Activated T-cell treated with anti-CD3 and anti-CD28 coated beads, Interleukin-2, amount 50 U/mL, for 48 hours (primary cell): ENCODE measurements at regions not wholly inside any gene's neighbourhood (a gene's known extent, or its start where the extent isn't known, plus 50 kb on each side); places are given as distances from the start of the nearest gene placed in this dataset.

Experiments
- DNase-seq, 2 experiments: peaks; one replicate each; pipeline ENCODE4 v3.0.0-alpha.2; 2020

DNA sequence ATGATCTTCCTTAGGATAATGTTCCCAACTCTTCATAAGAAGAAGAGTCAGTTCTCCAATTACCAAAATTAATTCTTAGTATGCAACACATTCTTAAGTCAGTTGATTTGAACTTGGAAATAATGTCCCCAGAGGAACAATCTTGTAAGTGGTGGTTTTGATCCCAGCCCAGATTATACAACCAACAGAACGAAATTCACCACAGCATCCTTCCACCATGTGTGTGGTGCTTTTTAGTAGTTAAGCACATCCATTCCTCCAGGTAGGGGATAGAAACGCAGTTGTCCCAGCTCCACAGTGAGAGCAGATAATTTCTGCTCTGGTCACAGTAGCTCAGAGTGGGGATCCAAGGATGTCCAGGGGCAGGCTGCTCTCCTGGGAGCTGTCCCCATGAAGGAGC, 161.7 kb upstream of the SLC39A10 start:
- no peak for DNase-seq

DNA sequence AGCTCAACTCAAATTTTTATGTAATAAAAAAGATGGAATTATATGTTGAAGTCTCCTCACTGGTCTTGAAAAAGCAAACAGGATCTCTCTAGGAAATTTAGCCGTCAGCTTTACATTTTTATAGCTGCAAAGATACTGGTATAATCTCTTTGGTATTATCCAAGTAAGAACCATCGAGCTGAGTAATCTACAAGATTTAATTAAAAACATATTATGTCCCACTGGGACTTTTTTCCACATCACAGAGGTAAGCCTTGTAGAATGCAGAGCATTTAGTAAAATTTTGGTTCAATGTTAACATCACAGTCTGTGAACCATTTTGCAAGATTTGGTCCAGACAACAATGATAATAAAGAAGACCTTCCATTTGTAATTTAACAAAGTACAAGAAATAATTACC, 162.6 kb upstream of the SLC39A10 start:
- no peak for DNase-seq

DNA sequence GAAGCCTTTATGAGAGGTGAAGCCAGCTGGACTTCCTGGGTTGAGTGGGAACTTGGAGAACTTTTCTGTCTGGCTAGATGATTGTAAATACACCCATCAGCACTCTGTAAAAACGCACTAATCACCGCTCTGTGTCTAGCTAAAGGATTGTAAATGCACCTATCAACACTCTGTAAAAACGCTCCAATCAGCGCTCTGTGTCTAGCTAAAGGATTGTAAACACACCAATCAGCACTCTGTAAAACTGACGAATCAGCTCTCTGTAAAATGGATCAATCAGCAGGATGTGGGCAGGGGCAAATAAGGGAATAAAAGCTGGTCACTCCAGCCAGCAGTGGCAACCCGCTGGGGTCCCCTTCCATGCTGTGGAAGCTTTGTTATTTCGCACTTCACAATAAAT, 163.6 kb upstream of the SLC39A10 start:
- no peak for DNase-seq

DNA sequence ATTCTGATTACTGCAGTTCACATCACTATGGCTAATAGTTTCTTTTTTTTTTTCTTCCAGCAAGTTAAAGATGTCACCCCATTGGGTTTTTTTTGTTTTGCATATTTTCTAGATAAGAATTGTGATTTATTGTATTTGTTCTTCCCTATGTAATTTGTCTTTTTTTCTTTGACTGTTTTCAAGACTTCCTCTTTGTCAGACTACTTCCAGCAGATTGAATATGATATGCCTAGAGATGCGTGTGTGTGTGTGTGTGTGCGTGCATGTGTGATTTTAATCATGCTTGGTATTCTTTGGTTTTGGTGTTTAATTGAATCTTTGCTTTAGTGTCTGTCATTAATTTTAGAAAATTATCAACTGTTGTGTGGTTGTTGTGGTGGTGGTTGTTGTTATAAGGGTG, 166.7 kb upstream of the SLC39A10 start:
- DNase-seq, result no peak

DNA sequence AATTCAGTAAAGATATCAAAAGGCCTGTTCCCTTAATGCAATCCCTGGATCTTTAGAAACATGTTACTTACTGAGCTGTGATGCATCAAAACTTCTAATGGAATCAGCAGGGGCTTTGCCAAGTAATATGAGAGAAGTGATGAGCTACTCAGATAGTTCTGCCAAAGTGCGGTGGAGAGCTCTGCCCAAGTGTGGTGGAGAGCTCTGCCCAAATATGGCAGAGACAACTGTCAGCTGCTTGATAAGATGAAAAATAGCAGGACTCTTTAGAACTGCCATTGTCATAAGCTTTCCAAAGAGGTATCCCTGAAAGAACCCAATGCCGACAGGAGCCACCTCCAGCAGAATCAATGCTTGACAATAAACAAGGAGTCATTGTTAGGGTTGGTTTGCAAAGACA, 167.9 kb upstream of the SLC39A10 start:
- no peak for DNase-seq

DNA sequence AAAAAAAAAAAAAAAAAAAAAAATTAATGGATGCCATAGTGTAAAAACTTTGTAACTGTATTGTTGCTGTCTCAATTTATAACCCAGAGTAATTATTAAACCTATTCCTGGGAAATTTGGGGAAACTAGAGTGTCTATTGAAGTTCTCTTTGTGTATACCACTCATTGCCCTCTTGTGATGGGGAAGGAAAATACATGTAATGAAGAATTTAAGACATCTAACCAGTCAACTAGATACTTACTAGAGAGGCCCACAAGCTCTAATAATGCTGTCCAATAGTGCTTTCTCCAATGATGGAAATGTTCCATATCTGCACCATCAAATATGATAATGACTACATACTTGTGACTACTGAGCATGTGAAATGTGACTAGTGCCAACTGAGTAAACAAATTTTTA, 168.5 kb upstream of the SLC39A10 start:
- DNase-seq, result no peak

DNA sequence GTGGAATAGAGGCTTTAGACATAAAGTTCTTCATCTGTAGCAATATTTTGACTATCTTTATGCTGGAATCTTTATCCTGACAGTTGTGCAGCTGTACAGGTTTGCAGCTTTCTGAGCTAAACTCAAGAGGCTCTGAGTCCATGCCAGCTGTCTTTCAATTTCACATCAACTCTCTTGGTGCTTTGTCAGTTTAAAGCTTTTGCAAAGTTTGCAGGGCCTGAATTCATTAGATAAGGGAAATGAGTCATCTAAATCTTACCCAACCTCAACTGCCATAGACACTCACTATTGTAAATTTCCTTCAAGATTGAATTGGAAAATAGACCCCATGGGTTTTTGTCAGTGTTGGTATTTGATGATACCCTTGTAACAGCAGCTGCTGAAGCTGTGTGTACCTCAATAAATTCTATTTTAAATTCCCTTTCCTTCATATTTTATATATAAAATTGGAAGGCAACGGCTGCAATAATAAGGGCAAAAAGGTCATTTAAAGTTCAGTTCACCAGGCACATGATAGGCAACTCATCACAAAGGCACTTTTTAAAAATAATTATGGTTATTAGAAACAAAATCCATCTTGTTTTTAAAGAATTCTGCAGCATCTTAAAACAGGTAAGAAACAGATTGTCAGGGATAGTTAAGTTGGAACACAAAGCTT, 169.9 kb upstream of the SLC39A10 start:
- DNase-seq, result no peak

DNA sequence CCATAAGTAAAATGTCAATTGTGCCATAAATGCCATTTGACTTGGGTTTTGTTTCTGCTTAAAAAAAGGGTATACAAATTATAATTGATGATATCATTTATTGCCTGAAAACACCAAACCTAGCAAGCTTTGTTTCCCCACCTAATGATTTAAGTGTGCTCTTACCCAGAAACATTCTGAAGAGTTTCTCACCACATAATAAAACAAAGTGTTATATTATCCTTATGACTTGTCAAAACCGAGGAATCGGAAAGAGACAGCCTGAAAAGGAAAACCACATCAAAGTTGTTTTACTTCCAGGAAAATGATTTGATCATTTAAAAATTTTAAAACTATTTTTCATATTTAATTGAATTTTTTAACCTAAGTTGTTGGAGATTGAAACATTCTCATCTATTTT, 170.5 kb upstream of the SLC39A10 start:
- DNase-seq, result no peak

DNA sequence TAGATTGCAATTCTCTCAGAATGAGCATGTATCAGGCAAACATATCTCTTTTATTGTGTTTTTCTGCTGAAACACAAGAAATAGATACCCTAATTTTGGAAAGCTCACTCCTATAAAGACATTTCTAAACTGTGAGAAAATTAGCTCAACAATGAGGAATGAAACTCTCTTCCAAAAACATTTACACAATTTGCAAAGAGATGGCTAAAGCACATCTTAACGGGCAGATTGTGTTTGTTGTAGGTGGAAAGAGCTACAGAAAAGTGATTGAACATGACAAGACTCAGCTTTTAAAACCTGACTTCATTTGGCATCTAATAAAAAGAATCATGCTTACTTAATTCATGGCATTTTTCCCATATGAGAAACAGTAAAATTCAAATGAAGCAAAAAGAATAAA, 175.0 kb upstream of the SLC39A10 start:
- no peak for DNase-seq

DNA sequence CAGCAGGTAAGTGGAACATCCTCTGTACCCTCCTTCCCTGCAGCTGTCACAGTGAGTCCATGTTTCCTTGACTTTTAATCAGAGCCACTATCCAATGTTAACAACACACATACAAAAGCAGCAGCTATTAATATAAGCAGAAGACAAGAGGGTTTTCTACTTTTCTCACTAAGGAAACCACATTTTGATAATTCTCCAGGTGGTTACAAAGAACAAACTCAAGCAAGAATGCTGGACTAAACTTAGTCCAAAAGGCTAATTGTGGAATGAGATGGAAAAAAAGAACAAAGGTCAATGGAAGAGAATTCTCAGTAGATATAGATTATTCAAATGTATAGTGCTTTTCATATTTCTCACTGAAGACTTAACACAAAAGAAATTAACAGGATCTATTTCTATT, 176.9 kb upstream of the SLC39A10 start:
- no peak for DNase-seq

DNA sequence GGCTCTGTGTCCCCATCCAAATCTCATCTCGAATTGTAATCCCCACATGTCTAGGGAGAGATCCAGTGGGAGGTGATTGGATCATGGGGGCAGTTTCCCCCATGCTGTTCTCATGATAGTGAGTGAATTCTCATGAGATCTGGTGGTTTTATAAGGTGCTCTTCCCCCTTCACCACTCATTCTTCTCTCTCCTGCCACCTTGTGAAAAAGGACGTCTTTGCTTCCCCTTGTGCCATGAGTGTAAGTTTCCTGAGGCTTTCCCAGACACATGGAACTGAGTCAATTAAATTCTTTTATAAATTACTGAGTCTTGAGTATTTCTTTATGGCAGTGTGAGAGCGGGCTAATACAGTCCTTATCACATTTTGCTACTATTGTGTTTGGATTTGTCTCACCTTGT, 177.6 kb upstream of the SLC39A10 start:
- DNase-seq, result no peak

DNA sequence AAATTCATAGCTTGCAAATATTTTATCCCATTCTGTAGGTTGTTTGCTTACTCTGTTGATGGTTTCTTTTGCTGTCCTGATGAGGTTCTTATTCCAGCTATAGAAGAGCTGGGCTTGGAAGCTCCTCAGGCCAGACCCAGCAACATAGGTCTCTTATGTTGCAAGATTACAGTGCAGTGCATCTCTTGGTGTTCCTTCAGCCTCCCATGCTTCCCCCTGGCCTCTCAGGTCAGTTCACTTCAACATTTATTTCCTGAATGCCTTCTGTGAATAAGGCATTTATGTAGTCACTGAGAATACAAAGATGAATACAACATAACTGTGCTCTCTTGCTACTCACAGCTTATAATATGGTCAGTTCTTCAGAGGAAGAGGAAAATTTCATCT, 179.0 kb upstream of the SLC39A10 start:
- no peak for DNase-seq

DNA sequence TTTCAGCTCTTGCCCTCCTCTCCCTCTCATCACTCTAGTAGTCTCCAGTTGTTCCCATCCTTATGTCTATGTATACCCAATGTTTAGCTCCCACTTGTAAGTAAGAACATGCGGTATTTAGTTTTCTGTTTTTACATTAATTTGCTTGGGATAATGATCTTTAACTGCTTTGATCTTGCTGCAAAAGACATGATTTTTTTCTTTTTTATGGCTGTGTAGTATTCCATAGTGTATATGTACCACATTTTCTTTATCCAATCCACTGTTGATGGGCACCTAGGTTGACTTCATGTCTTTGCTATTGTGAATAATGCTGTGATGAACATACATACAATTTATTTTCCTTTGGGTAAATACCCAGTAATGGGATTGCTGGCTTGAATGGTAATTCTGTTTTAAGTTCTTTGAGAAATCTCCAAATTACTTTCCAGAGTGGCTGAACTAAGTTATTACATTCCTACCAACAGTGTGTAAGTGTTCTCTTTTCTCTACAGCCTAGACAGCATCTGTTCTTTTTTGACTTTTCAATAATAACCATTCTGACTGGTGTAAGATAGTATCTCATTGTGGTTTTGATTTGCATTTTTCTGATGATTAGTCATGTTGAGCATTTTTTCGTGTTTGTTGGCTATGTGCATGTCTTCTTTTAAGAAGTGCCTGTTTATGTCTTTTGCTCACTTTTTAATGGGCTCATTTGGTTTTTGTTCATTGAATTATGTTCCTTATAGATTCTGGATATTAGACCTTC, 179.6 kb upstream of the SLC39A10 start:
- DNase-seq, result no peak

DNA sequence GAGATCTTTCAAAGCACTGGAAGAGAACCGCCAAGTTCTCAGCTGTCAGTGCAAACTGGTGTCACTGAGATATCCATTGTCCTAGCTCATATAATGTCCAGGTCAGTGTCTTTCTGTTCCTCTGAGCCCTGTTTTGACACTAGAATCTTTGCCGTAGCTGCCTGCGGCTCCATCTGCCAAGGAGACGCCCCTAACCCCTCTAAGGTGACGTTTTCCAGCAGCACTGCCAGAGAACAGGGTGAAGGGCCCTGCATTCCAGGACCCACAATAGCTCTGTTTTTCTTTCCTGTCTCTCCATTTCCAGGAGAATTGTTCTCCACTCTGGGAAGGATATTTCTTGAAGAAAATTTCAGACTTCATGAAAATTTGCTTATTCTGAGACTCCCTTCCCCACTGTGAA, 181.7 kb upstream of the SLC39A10 start:
- DNase-seq, result no peak

DNA sequence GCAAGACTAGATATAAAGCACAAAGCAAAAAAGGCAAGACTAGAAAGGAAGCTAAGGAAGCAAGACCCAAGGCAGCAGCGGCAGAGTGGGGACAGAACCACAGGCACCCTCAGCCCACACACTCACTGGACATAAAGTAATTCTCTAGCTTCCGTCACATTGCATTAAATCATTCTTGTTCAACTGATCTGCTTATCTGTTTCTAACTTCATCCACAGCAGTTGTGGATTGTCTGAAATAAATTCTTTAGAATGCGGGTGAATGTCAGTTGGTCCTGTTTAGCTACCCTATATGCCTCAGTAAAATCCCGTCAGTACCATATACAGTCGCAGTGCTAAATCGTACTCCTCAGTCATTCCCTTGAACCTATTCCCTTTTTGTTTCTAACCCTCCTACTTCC, 183.2 kb upstream of the SLC39A10 start:
- DNase-seq, result no peak

DNA sequence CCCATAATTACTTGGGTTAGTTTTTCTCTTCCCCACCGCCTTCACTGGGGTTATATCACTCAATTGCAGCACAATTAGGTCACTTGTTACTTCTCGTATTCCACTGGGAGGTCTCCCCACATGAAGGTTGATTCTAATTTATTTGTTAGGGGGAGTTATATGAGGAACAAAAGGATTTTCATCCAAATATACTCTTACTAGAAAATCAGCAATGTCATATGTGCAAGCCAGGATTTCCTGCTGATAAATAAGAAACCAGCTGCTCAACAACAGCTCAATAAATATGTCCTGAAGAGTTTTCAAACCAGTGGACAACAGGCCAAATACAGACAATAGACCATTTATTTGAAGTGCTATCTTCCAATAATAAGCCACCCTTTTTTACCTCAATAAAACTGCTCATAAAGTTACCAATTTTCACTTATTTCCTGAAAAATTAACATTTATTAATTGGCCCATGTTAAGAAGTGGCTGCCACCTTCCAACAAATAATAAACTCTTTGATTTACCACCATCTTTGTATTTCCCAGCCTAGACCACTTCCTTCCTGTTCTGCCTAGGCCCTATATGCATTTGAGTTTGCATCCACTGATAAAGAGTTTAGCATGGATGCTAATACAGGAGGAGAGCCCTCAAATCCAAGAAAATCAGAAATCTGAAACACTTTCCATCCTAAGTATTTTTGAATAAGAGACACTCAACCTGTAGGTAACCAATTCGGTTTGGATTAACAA, 184.4 kb upstream of the SLC39A10 start:
- DNase-seq, result no peak

DNA sequence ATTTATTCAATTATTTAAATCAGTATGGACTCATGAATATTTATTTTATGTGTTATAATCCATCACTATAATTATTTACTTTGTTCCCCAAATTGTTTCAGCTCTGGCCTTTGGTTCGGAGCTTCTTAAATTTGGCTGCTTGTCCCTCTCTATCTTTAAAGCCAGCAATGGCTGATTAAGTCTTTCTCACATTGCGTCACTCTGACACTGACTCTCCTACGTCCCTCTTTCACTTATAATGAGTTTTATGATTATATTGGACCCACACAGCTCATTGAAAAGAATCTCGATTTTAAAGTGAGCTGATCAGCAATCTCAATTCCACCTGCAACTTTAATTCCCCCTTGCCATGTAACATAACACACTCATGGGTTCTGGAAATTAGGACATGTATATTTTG, 185.2 kb upstream of the SLC39A10 start:
- DNase-seq, result no peak

DNA sequence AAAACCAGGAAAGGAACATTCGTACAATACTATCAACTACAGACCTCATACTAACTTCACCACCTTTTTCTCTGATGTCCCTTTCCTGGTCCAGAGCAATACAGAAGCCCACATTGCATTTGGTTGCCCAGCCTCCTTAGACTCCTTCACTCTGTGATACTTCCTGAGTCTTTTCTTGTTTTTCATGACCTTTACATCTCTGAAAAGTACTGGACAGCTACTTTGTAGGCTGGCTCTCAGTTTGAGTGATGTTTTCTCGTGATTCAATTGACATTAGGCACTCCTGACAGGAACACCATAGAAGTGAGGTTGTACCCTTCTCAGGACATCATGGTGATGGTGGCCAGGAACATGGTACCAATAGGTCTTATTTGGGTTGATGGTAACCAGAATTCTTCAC, 185.9 kb upstream of the SLC39A10 start:
- no peak for DNase-seq

DNA sequence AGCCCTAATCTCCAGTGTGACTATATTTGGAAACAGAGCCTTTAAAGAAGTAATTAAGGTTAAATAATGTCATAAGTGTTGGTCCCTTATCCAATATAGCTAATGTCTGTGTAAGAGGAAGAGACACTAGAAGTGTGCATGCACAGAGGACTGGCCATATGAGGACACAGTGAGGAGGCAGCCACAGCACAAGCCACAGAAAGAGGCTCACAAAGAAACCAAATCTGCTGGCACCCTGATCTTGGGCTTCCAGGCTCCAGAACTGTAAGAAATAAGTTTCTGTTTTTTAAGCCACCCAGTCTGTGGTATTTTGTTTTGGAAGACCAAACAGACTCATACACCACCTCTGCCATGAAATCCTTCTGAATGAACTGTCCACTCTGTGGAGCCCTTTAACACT, 186.4 kb upstream of the SLC39A10 start:
- no peak for DNase-seq

DNA sequence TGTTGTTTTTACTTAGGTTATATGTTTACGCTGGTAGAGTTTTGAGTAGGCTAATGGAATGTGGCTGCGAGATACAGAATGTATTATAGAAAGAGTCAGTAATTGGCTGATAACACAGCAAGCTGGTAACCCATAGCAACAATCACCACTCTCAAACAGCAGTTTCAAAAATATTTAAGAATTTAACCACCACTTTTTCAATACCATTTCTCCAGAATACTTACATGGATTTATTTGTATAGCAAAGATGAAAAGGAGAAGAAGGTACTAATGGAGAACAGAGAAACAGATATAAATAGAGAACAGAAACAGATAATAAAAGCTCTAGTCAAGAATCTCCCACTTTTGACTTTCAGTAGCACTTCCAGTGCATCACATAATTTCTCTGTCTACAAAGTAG, 188.3 kb upstream of the SLC39A10 start:
- DNase-seq, result no peak

DNA sequence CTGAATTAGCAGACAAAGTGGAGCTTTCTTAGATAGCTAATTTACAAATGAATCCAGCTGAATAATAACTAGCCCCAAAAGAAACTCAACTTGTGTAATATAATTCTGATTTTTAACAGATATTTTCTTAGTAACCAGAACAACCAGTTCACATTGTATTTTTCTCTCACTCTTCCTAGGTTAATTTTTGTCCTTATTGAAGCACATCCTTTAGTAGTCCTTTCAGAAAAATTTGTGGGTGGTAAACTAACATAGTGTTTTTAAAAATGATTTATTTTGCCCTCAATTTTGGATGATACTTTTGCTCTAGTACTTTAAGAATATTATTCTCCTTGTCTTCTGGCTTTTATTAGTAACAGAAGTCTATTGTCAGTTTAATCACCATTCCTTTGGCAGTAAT, 190.6 kb upstream of the SLC39A10 start:
- no peak for DNase-seq

DNA sequence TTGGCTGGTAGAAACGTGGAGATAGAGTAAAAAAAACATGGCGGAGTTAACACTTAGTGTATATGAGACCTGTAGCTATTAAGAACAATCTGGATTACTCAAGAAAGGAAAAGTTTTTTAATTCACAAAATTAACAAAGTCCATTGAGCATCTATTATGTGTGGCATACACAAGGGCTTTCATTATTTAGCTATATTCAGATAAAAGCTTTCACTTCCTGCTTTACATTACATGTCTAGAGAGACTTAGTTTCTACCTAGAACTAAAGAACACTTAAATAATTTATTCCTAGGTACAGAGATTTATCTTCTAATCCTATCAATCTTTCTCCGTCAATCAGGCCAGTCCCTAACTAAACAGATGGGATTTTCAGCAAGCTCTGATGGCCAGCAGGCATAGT, 196.0 kb upstream of the SLC39A10 start:
- no peak for DNase-seq

DNA sequence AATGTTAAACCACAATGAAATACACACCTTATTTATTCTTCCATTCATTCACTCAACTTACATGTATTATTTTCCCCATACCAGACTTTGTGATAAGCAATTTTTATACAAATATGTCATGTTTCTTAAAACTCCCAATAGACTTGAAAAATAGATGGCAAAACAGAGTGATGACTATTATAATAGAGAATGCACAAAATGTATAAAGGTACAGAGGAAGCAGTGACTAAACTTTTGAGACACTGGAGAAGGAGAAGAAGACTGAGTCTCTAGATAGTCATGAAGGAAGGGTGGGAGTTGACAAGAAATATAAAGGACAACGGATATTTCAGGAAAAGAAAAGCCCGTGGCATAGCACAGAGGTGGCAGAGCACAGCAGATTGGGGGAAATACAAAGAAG, 198.1 kb upstream of the SLC39A10 start:
- no peak for DNase-seq

DNA sequence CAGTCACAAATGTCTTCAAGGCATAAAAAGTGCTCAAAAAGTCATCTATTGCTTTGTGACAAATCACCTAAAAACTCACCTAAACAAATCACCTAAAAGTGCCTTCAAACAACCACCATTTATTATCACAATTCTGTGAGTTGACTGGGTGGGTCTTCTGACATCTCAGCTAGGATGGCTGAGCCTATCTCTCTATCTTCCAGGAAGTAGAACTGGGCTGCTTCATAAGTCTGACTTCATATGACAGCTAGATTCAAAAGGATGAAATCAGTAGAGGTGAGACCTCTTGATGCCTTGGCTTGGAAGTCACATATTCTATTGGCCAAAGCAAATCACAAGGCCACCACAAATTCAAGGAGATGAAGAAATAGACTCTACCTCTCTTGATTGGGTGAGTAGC, 199.2 kb upstream of the SLC39A10 start:
- DNase-seq, result no peak
